ENCODE measurements at regions not wholly inside any gene's neighbourhood (a gene's known extent, or its start where the extent isn't known, plus 50 kb on each side); places are given as distances from the start of the nearest gene placed in this dataset.

DNA sequence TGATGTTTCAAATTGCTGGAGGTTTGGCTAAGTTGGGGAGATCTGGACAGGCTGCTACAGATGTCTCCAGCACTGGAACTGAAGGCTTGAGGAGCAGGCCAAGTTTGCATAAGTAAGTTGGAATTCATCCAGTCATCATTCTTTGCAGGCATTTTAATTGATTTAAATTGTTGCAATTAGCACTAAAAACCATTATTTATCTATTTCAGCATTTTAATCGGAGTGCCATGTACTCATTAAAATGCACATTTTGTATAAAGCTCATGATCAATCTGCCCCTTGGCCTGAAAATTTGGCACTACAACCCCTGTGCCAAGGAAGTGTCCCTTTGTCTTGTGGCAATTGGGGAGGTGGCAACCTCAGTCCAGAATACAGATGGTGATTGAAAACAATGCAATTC, 320.2 kb downstream of the MAT2B start:
- DNase-seq (ENCODE audit: low spot score) (no peak), ATAC-seq (ENCODE audit: low read depth) (no peak)
- Histone ChIP-seq H3K27me3 (ENCODE audit: insufficient read depth, poor library complexity, severe bottlenecking) (no peaks in the 10 kb centered on the region), H3K9me3 (ENCODE audit: severe bottlenecking) (no peaks in the 10 kb centered on the region), H3K4me1 (ENCODE audit: insufficient read depth, poor library complexity, severe bottlenecking) (no peaks in the 10 kb centered on the region), H3K27ac (ENCODE audit: poor library complexity, severe bottlenecking) (no peak overlapping the region), H3K4me3 (ENCODE audit: severe bottlenecking) (no peak overlapping the region), H3K36me3 (ENCODE audit: low read depth) (no peaks in the 10 kb centered on the region)
- TF ChIP-seq, protein P1, sequence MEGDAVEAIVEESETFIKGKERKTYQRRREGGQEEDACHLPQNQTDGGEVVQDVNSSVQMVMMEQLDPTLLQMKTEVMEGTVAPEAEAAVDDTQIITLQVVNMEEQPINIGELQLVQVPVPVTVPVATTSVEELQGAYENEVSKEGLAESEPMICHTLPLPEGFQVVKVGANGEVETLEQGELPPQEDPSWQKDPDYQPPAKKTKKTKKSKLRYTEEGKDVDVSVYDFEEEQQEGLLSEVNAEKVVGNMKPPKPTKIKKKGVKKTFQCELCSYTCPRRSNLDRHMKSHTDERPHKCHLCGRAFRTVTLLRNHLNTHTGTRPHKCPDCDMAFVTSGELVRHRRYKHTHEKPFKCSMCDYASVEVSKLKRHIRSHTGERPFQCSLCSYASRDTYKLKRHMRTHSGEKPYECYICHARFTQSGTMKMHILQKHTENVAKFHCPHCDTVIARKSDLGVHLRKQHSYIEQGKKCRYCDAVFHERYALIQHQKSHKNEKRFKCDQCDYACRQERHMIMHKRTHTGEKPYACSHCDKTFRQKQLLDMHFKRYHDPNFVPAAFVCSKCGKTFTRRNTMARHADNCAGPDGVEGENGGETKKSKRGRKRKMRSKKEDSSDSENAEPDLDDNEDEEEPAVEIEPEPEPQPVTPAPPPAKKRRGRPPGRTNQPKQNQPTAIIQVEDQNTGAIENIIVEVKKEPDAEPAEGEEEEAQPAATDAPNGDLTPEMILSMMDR (IDR thresholded peaks at IDR 0.05; ENCODE audit: poor library complexity, severe bottlenecking), result no peak

DNA sequence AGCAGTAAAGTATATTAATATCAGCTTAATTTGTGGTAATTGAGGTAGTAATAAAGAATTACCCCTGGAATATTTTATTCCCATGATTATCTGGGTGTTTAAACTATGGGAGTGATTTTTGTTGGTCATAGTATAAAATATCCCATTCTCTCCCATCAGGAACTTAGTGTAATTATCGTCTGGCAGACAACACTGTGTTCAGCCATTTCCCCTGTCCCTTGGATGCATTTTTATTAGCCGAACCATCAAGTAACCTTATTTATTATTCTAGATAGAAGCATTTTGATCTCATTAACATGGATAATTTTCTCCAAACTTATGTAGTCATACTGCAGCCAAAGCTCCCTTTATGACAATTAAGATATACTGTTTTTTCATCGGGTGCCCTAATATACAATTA, 320.8 kb downstream of the MAT2B start:
- TF ChIP-seq, protein P1 (IDR thresholded peaks at IDR 0.05; ENCODE audit: poor library complexity, severe bottlenecking), result no peak
- ATAC-seq (ENCODE audit: low read depth), result no peak
- Histone ChIP-seq H3K27ac (ENCODE audit: poor library complexity, severe bottlenecking) (no peak overlapping the region), H3K4me3 (ENCODE audit: severe bottlenecking) (no peak overlapping the region), H3K36me3 (ENCODE audit: low read depth) (no peaks in the 10 kb centered on the region), H3K9me3 (ENCODE audit: severe bottlenecking) (no peaks in the 10 kb centered on the region), H3K4me1 (ENCODE audit: insufficient read depth, poor library complexity, severe bottlenecking) (no peaks in the 10 kb centered on the region), H3K27me3 (ENCODE audit: insufficient read depth, poor library complexity, severe bottlenecking) (no peaks in the 10 kb centered on the region)
- no peak for DNase-seq (ENCODE audit: low spot score)

DNA sequence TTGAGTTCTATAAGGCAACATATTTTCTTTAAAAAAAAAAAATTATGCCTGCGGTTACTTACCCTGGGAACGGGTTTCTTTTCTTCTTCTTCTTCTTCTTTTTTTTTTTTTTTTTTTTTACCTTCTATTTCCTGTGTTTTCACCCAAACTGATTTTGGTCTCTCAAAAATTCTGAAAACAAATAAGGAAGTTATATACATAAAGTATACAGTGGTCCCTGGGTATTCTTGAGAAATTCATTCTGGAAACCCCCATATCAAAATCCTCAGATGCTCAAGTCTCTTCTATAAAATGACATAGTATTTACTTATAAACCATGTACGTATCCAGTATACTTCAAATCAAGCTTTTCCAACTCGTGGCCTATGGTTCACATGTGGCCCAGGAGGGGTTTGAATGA, 326.7 kb downstream of the MAT2B start:
- no peaks in the 10 kb centered on the region for H3K36me3 ChIP-seq (ENCODE audit: low read depth)
- H3K4me1 ChIP-seq (ENCODE audit: insufficient read depth, poor library complexity, severe bottlenecking), result no peaks in the 10 kb centered on the region
- TF ChIP-seq, protein P1 (IDR thresholded peaks at IDR 0.05; ENCODE audit: poor library complexity, severe bottlenecking), result no peak
- no peak overlapping the region for H3K27ac ChIP-seq (ENCODE audit: poor library complexity, severe bottlenecking)
- H3K4me3 ChIP-seq (ENCODE audit: severe bottlenecking), result no peak overlapping the region
- no peaks in the 10 kb centered on the region for H3K9me3 ChIP-seq (ENCODE audit: severe bottlenecking)
- DNase-seq (ENCODE audit: low spot score), result no peak
- peaks cover 10% of the 10 kb centered on the region for H3K27me3 ChIP-seq (ENCODE audit: insufficient read depth, poor library complexity, severe bottlenecking)
- ATAC-seq (ENCODE audit: low read depth), result no peak

DNA sequence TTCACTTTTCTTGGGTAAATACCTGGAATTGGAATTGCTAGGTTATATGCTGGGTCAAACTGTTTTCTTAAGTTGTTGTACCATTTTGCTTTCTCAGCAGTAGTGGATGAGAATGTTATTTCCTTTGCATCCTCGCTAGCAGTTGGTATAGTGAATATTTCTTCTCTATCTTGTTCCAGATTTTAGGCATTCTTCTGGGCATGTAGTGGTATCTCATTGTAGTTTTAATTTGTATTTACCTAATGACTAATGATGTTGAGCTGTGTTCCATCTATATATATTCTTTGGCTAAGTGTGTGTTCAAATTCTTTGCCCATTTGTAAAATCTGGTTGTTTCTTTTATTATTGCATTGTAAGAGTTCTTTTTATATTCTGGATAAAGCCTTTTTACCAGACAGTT, 333.3 kb downstream of the MAT2B start:
- ATAC-seq (ENCODE audit: low read depth), result peak; percentile 77
- DNase-seq (ENCODE audit: low spot score), result no peak
- no peaks in the 10 kb centered on the region for H3K9me3 ChIP-seq (ENCODE audit: severe bottlenecking)

DNA sequence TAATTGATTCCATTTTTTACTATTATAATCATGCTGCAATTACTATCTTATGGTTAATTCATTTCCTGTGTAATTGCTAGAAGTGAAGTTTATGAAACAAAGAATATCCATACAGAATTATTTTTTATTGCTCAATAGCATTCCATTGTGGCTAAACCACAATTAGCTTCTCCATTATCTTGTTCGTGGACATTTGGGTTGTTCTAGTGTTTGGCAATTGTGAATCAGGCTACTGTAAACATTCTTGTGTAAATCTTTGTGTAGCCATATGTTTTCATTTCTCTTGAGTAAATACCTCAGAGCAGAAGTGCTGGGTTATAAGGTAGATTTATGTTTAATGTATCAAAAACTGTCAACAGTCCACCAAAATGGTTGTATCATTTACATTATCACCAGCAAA, 341.1 kb downstream of the MAT2B start:
- H3K27me3 ChIP-seq (ENCODE audit: insufficient read depth, poor library complexity, severe bottlenecking), result peaks cover 3% of the 10 kb centered on the region
- H3K4me3 ChIP-seq (ENCODE audit: severe bottlenecking), result no peak overlapping the region
- H3K27ac ChIP-seq (ENCODE audit: poor library complexity, severe bottlenecking), result no peak overlapping the region
- H3K4me1 ChIP-seq (ENCODE audit: insufficient read depth, poor library complexity, severe bottlenecking), result peaks cover 5% of the 10 kb centered on the region
- ATAC-seq (ENCODE audit: low read depth) (peak; percentile 93), DNase-seq (ENCODE audit: low spot score) (no peak)
- no peaks in the 10 kb centered on the region for H3K36me3 ChIP-seq (ENCODE audit: low read depth)
- TF ChIP-seq, protein P1 (IDR thresholded peaks at IDR 0.05; ENCODE audit: poor library complexity, severe bottlenecking), result no peak
- H3K9me3 ChIP-seq (ENCODE audit: severe bottlenecking), result no peaks in the 10 kb centered on the region

More for the DNA sequence above, 333.3 kb downstream of the MAT2B start:
- TF ChIP-seq, protein P1 (IDR thresholded peaks at IDR 0.05; ENCODE audit: poor library complexity, severe bottlenecking), result no peak
- Histone ChIP-seq H3K4me3 (ENCODE audit: severe bottlenecking) (no peak overlapping the region), H3K36me3 (ENCODE audit: low read depth) (no peaks in the 10 kb centered on the region), H3K27me3 (ENCODE audit: insufficient read depth, poor library complexity, severe bottlenecking) (peaks cover 26% of the 10 kb centered on the region), H3K27ac (ENCODE audit: poor library complexity, severe bottlenecking) (no peak overlapping the region), H3K4me1 (ENCODE audit: insufficient read depth, poor library complexity, severe bottlenecking) (no peaks in the 10 kb centered on the region)
